BE2C (cell line): ENCODE measurements at regions not wholly inside any gene's neighbourhood (a gene's known extent, or its start where the extent isn't known, plus 50 kb on each side); places are given as distances from the start of the nearest gene placed in this dataset.

ENCODE experiments used
- DNase-seq: peaks from one replicate; pipeline ENCODE4 v3.0.0-alpha.2; 2020
- H3K27me3 ChIP-seq: fragments of 250-450 bp; sonication (Bioruptor Pico); 2 replicates; pipeline ENCODE4 v1.5.1; 2020; ENCODE audit warnings: mild to moderate bottlenecking
- H3K36me3 ChIP-seq: fragments of 250-450 bp; sonication (Bioruptor Pico); 2 replicates; pipeline ENCODE4 v1.5.1; 2020; ENCODE audit warnings: mild to moderate bottlenecking
- H3K4me1 ChIP-seq: fragments of 250-450 bp; sonication (Bioruptor Pico); 2 replicates; pipeline ENCODE4 v1.5.1; 2020
- H3K4me3 ChIP-seq: 2 replicates; pipeline ENCODE4 v1.5.1; 2011; ENCODE audit warnings: low read depth, low read length
- H3K9me3 ChIP-seq: fragments of 250-450 bp; sonication (Bioruptor Pico); 2 replicates; pipeline ENCODE4 v1.5.1; 2020
- TF ChIP-seq, protein P1 (sequence below): IDR thresholded peaks from 2 replicates; pipeline ENCODE4 v1.5.1; 2012; ENCODE audit warnings: mild to moderate bottlenecking, low read depth, low read length

DNA sequence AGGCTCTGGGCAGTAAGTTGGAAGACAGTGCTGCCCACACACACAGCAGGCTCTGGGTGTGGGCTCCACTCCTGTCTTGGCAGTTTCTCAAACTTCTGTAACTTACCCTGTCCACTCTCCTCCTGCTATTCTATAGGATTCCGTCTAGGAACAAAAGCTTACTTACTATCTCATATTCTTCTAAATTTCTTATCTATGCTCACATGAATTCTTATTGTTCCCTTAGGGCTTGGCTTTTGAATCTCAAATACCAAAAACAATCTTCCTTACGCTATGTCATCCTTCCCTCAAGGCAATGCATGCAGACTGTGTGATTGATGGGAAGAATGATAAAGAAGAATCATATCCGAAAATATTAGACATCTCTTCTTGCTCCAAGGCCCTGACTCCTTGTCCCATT, 425.9 kb upstream of the ONECUT1 start:
- TF ChIP-seq, protein P1, sequence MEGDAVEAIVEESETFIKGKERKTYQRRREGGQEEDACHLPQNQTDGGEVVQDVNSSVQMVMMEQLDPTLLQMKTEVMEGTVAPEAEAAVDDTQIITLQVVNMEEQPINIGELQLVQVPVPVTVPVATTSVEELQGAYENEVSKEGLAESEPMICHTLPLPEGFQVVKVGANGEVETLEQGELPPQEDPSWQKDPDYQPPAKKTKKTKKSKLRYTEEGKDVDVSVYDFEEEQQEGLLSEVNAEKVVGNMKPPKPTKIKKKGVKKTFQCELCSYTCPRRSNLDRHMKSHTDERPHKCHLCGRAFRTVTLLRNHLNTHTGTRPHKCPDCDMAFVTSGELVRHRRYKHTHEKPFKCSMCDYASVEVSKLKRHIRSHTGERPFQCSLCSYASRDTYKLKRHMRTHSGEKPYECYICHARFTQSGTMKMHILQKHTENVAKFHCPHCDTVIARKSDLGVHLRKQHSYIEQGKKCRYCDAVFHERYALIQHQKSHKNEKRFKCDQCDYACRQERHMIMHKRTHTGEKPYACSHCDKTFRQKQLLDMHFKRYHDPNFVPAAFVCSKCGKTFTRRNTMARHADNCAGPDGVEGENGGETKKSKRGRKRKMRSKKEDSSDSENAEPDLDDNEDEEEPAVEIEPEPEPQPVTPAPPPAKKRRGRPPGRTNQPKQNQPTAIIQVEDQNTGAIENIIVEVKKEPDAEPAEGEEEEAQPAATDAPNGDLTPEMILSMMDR: no peak
- Histone ChIP-seq H3K4me3 (no peak overlapping the region), H3K9me3 (no peaks in the 10 kb centered on the region), H3K36me3 (no peaks in the 10 kb centered on the region), H3K27me3 (no peaks in the 10 kb centered on the region), H3K4me1 (no peaks in the 10 kb centered on the region)
- no peak for DNase-seq

GRCh38 chr15:53213336-53213735, 423.2 kb upstream of the ONECUT1 start:
- Histone ChIP-seq H3K36me3 (no peaks in the 10 kb centered on the region), H3K4me3 (no peak overlapping the region), H3K9me3 (no peaks in the 10 kb centered on the region), H3K27me3 (no peaks in the 10 kb centered on the region), H3K4me1 (no peaks in the 10 kb centered on the region)
- TF ChIP-seq, protein P1: no peak
- DNase-seq: no peak

DNA sequence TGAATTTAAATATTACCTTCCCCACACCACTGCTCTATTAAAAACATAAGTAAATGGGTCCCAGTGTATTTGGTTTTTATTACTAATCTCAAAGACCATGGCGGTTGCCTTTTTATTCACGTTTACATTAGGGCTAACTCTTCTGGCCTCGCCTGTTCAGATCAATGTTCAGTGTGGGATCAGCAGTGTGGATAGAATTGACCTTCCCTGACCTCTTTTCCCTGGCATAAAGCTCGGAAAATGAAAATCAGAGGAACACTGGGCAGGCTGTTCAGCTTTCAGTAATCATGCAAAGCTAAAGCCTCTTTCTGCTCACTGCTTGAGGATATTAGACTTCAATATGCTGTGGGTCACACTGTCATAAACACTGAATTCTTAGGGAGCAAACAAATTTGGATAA, 422.6 kb upstream of the ONECUT1 start:
- H3K4me1 ChIP-seq: no peaks in the 10 kb centered on the region
- H3K36me3 ChIP-seq: no peaks in the 10 kb centered on the region
- DNase-seq: no peak
- no peaks in the 10 kb centered on the region for H3K27me3 ChIP-seq
- no peak overlapping the region for H3K4me3 ChIP-seq
- no peaks in the 10 kb centered on the region for H3K9me3 ChIP-seq
- TF ChIP-seq, protein P1: no peak

DNA sequence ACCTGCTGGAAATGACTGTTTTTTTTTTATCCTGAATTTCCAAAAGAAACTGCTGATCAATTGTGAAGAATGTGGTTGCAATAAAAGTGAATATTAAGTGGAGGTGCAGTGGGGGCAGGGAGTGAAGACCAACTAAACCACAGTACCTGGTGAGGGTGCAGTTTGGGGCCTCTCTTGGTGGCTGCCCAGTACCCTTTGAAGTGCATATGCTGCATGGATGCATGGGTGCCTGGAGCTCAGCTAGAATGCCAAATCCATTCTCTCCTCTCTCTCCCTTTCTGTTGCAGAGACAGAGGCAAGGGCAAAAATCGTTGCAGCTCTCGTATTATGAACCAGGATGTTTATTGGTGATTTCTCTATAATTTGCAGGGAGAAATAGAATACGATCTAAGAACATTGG, 420.5 kb upstream of the ONECUT1 start:
- no peak overlapping the region for H3K4me3 ChIP-seq
- H3K27me3 ChIP-seq: no peaks in the 10 kb centered on the region
- no peaks in the 10 kb centered on the region for H3K36me3 ChIP-seq
- DNase-seq: no peak
- no peaks in the 10 kb centered on the region for H3K9me3 ChIP-seq
- TF ChIP-seq, protein P1: no peak
- H3K4me1 ChIP-seq: no peaks in the 10 kb centered on the region

DNA sequence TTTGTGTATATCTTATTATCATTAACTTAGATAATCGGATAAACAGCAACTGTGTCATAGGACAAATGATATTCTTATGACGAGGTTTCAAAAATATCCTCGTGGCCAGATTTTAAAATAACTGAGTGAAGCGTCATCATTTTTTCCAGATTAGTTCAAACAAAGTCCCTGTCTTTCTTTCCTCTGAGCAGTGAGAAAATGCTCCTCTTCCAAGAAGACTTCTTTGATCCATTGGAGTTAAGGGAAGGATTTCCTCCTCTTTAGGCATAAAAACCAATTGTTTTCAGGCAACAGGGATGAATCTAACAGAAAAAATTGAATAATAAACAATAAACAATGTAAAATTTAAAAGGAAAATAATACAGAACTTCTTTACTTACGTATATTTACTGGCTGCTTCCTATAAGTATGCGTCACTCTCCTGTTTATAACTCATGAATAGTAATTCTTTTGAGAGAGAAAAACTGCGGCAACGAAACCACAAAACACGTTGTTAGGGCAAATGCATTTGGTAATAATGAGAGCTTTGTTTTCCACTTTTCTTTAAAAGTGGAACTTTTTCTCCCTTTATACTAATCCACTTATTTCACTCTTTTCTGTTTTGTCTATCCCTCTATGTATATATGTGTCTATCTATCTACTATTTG, 419.4 kb upstream of the ONECUT1 start:
- H3K4me1 ChIP-seq: no peaks in the 10 kb centered on the region
- no peak overlapping the region for H3K4me3 ChIP-seq
- no peak for DNase-seq
- TF ChIP-seq, protein P1: no peak
- H3K27me3 ChIP-seq: no peaks in the 10 kb centered on the region
- H3K9me3 ChIP-seq: no peaks in the 10 kb centered on the region
- no peaks in the 10 kb centered on the region for H3K36me3 ChIP-seq

GRCh38 chr15:53208751-53209150, 418.6 kb upstream of the ONECUT1 start:
- DNase-seq: no peak
- no peaks in the 10 kb centered on the region for H3K36me3 ChIP-seq
- TF ChIP-seq, protein P1: no peak
- no peaks in the 10 kb centered on the region for H3K9me3 ChIP-seq
- H3K4me3 ChIP-seq: no peak overlapping the region
- no peaks in the 10 kb centered on the region for H3K27me3 ChIP-seq
- H3K4me1 ChIP-seq: no peaks in the 10 kb centered on the region
